ENCODE measurements at regions not wholly inside any gene's neighbourhood (a gene's known extent, or its start where the extent isn't known, plus 50 kb on each side); places are given as distances from the start of the nearest gene placed in this dataset.
"Not testable (repeated sequence)": the region's sequence is repeated elsewhere in the genome, so short reads cannot be mapped to it uniquely, and the experiment has no call there.

DNA sequence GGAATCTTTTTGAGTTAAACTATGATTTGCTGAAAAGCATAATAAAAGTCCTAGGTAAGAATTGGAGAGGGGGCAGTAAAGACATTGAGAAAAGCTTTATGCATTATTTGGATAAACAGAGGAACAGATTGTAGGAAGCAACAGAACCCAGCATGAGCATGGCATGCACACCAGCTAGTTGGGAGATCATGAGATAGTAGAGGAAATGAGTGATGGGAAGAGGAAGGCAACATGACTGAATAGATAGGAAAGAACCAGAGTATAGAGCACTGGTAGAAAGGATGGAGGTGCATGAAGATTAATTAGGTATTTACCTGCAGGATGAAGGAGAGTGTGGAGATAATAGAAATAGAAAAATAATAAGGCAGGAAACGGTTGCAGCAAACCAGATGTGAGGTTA lies 248.5 kb upstream of the LMO3 start:
- no peak for DNase-seq

DNA sequence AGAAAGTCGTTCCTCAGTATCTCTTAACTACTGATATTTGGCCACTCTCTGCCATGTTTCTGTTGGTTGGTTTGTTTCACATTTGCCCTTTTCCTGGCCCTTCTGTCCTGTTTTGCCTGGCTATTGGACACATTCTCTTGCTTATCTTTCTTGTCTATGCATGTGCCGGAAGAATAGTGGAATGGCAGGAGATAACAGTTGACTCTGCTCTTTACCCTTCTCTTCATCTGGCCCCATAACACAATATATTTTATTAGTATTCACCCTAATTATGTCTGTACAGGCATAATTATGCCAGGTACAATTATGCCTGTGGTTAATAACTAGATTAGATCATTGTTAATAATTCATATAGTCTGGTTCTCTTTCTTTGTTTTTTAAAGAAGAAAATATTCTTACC lies 243.5 kb upstream of the LMO3 start:
- DNase-seq, result no peak

DNA sequence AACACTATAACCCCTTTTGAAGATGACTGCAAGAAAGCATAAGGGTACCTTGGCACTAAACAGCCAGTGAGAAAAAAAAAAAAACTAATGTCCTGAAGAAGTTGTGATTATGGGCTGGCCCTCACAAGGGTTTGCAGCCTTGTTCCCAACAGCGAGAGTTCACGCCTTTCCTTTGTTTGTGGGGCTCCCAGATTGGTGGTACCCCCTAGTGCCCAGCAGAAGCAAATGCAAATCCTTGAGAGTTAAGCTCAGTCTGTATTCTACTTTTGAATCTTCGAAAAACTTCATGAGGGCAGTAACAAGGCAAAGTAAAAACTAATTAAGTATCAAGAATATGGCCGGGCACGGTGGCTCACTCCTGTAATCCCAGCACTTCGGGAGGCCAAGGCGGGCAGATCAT lies 238.9 kb upstream of the LMO3 start:
- no peak for DNase-seq

DNA sequence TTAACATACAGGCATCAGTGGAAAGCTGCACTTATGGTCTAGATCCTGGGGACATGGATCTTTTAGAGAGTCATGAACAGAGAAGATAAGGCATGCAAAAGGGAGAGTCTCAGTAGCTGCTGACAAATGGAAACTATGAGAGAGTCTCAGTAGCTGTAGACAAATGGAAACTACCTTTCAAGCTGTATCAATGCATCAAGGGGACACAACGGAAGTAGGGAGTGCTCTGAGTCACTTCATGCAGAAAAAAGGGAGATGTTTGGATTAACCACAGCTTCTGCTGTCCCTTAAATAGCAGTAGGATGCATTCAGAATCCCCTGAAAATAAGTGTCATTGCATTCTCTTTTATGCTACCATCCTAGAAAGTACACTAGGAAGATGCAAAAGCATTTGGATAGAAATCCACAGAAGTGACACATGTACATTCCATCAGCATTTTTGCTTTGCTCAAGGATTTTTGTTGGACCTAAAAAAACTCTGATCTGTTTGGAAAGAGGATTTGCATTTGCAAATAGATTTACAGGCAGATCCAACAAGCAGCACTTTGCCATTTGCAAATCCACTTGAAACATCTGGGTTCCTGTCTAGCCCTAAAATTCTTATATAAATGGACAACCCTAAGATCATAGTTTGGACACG lies 227.5 kb upstream of the LMO3 start:
- no peak for DNase-seq

DNA sequence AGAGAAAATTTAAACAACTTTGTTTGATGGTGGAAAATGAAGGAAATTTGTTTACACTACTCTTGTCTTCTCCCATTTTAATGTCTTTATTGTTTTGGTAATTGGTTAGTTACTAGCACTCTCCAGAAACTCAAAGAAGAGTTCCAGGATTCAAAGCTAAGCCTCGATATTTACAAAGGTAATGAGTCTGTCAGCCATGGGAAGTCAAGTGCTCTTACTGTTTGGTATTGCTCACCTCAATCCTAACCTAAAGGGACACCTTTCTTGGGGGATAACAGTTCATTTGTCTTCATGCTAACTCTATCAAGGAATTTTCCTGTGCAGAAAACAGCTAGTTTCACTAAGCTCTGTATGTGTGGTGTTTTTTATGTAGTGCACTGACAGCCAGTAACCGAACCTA lies 222.9 kb upstream of the LMO3 start:
- DNase-seq, result no peak

DNA sequence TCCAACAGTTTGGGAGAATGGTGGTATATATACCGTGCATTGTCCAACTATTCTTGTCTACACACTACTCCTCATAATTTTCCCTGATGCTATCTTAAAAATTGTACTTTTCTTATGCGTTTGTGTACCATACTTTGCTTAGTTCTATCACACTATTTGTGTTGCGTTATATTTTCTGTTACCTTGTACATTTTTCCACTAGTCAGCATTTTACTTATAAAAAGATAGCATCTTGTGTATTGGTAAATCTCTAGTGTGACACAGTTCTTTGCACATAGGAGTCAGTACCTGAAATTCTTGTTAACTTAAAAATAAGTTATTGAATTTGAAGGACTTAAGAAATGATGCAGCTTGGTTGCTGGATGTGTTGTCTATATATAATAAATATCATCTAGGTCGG lies 201.8 kb upstream of the LMO3 start:
- DNase-seq, result no peak

DNA sequence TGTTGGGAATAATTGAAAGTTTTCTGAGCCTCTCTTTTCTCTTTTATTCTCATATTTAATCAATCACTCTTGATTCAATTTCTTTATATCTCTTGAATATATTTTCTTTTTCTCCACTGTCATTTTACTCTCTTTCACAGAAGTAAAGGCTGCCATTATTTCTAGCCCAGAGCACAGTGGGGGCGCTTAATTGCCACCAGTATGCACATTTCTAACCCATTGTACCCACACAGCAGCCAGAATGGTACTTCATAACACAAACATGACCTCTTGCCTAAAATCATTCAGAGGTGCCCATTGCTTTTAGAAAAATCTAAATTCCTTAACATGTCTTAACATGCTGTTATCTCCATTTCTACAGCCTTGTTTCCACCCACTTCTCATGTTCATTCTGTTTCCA lies 190.2 kb upstream of the LMO3 start:
- no peak for DNase-seq

DNA sequence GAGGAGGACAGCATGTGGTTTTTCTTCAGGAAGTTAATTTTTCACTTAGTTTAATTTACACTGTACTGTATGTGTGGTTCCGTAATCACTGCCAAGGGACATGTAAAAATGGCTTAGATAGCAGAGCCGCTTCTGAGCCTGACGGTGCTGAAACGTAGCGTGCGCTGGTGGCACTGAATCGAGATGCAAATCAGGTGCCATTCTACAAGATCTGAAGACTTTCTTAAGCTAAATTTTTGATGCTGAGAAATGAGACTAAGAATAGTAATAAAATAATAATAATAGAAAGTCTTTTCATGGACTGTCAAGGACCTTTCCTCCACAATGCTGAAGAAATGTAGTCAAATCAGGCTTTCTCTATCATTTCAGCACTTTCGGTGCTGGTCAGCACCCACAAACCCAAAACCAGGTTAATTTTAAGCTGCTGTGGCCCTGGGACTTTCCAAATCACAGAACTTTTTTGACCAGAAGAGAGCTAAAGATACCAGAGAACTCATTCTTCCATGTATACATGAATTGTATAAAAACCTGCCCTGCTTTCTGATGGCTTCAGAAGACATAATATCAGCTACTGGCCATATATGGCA lies 183.3 kb upstream of the LMO3 start:
- no peak for DNase-seq

DNA sequence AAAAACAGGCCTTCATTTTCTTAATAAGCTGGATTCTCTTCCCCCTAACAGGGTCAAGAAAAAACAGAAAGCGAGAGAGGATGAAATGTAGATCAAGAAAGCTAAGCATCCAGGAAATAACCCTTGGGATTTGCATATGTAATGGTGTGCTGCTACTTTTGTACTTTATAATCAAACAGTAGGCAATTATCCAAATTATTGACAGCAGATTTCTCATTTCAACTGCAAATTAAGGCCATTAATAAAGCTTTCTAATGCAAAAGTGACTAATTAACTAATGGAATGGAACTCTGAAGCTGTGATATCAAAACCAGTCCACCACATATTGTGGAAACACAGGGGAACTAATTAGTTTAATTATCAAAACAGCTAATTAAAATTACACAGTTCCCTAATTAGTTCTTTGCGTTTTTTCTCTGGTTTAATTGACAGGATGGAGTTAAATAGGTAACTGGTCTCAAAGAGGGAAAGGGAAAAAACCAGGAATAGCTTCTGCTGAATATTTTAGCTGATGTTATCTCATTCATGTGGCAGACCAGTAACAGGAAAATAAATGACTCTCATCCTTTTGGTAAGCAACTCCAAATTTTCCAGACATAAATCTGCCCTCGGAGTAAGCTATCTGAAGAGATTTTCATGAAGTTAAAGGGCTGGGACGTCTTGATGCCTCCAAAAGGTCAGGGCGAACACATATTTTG lies 182.7 kb upstream of the LMO3 start:
- no peak for DNase-seq

DNA sequence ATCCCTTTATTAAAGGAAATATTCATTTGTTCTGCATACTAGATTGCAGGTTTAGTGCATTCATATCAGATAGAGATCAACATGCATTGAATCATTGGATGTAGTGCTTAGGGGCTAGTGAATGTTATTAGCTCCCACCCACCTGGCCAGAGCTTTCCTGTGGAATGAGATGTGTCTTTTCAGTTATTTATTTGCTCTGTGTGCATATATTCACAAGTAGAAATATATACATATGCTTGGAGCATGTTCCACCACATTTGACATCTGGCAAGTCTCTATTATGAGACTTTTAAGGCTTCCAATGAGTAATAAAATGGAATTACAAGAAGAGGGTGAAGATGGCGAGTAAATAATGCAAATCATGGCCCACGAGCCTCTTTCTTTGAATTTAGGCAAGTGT lies 180.0 kb upstream of the LMO3 start:
- DNase-seq, result no peak

DNA sequence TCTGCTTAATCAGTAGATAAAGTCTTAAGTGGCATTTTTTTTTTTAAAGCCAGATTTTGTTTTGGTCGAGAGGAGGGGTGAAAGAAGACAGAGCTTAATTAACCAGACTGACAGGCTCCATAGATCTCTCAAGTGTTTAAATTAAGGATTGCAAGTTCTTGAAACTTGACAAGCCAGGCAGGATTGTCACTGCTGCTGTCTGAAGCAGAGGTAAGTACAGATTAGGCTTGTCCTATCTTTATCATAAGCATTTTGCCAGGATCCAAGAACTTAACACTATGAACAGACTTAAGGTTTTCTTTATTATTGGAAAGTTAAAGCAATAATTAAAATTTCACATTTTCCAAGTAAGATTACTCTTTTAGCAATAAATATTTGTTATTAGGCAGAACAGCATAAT lies 179.6 kb upstream of the LMO3 start:
- DNase-seq, result no peak

DNA sequence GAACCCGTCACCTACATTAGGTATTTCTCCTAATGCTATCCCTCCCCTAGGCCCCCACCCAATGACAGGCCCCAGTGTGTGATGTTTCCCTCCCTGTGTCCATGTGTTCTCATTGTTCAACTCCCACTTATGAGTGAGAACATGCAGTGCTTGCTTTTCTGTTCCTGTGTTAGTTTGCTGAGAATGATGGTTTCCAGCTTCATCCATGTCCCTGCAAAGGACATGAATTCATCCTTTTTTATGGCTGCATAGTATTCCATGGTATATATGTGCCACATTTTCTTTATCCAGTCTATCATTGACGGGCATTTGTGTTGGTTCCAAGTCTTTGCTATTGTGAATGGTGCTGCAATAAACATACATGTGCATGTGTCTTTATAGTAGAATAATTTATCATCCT lies 163.2 kb upstream of the LMO3 start:
- not testable (repeated sequence) for DNase-seq

DNA sequence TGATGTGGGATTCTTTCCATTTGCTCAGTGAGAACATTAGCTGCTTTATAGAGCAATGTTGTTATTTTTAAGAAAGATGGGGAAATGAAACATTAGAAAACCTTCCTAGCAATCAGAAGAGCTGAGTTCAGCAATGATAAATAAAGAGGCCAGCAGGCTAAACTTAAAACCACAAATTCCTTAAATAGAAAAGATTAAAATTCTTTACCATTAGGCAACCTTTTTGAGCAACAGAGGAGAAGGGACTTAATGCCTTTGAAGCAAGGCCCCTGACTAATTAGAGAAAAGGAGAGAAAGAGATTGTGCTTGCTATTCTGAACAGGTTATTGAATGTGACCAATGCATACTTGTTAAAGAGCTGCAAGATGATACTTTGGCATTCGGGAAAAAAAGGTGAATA lies 160.8 kb upstream of the LMO3 start:
- no peak for DNase-seq

DNA sequence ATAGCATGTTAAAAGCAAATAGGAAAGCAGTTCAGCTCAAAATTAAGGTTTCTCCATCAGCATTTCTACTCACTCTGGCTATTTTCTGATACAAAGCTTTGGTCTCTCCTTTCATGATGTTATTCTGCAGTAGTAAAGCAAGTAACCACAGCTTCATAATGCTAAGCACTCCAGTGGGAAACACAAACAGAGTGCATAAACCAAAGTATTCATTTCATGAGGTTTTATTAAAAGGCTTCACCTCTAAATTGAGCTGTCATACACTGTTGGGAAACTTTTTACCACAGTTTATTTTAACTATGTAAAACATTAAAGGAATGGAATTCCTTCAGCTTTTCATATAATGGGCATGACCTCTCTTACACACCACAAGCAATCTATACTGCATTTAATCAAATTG lies 157.9 kb upstream of the LMO3 start:
- no peak for DNase-seq

DNA sequence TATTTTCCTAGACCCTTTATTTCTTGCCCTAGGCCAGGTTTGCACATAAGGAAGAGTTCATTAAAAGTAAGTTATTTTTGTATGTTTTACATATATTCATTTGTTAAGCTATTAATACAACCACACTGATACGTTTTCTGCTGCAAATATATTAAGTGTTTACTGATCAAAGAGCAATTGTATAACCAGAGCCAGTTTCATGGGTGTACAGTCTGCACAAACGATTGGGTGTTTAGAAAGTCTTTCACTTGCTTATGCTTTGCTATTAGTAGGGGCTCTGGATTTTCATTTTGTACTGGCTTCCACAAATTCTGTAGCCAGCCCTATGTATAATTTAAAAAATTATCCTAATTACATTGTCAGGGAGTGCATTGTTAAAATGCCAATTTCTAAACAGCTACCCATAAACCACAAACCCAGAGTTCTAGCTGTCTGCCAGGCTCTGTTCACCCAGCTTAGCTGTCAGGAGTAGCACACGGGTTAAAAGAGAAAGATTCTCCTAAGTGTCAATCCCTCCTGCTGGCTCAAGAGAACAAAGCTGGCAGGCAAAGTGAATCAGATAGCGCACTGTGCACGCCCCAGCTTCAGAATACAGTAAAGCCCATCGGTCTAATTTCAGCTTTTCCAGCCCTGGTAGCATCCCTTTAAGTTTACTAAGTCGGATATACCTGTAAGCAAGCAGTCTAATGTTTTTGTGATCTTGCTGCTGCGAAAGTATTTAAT lies 151.0 kb upstream of the LMO3 start:
- DNase-seq, result no peak

DNA sequence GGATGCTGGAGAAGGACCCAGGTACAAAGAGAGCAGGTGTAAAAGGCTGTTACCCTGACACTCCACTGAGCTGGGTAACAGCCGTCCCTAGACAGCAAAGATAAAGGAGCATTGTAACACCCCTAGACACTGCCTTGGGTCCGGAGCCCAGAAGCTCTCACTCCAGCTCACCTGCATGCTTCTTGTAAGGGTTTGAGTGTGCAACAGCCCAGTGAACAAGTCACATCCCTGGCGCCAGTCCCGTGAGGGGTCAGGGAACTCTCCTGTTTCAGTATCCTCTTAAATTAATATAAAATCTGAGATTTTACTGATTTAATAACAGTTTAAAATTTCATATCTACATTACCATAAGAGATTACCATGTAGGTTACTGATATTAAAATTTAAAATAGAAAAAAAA lies 124.8 kb upstream of the LMO3 start:
- DNase-seq, result no peak

DNA sequence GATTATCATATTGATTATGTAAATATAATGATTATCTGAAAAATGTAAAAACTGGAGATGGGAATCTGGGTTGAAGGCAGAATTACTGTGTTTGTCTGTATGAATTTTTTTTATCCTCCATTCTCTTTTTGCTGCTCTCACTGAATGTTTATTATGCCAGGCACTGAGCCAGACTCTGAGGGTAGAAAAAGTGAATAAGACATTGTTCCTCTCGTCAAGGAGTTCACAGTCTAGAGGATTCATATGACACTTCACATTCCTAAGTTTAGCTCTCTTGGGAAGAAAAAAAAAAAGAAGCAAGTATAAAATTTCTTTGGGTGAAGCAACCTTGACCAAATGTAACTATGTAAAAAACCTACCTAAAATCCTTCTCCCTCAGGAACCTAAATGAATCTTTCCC lies 120.9 kb upstream of the LMO3 start:
- DNase-seq, result no peak

DNA sequence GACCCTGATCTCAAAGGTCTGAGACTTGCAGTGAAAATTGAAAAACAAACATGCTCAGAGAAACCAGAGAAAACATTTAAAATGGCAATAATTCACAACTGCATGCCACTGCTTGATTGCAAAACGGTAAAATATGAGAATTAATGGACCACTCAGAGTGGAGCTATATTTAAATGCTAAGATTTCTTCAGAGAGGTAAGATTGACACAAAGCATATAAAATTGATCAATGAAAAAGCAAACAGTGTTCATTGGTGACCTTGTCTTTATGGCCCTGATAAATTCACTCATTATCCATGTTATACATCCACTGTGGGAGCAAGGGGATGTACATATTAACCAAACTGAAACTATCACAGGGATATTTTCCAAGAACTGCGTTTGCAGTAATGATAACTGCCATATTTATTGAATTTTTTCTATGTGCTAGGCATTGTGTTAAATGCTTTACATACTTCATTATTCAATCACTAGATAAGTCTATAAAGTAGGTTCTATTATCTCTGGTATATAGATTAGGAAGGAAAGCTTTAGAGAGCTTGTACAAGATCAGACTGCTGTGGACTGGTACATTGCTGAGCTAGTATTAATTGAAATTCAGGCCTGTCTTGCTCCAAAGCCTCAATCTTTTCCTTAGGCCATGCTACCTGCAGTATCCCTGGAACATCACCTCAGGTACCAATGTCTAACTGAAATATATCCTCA lies 113.9 kb upstream of the LMO3 start:
- DNase-seq, result no peak

DNA sequence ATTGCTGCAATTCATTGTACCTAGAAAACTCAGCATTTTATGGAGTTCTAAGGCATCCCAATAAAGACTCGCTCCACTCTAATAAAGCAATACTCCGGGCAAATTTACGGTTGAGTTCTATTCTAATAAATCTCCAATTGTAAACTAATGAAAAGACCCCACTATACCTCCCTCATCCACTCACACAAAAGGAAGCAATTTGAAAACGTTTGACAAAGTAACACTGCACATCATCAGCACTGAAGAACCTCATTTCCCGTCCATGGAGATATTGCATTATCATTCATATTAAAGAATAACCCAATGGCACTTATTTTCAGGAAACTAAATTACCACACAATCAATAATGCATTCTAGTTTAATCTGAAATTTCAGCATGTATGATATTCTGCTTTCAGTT lies 111.0 kb upstream of the LMO3 start:
- DNase-seq, result no peak

DNA sequence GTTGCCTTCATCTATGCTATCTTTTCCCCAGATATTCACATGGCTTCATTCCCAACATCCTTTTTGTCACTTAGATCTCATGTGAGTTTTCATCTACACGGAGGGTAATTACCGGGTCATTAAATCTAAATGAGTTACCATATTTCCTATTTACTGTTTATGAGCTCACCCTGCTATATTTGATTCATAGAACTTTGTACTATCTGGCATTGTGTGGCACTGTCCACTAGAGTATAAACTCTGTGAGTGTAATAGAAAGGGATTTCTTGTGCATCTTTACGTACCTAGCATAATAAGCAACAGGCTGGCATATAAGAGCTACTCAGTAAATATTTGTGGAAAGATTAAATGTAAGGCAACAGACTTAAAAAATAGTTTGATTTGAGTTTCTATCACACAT lies 86.1 kb upstream of the LMO3 start:
- DNase-seq, result no peak

DNA sequence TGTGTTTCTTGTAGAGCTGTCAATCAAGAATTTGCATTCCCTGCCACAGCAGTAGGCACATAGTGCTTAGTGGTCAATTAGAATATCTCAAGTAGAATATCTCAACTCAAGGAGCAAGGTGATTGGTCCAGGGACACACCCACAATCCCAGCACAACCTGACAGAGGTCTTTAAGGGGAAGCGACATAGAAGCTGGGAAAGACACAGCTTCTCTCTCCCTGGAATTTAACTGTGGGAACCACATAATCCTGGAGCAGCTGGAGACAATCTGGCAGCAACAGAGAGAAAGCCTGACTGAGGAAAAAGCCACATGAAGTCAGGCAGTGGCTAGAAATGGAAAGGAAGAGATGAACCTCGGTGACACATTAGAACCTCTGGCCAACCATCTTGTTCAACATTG lies 85.7 kb upstream of the LMO3 start:
- DNase-seq, result no peak

DNA sequence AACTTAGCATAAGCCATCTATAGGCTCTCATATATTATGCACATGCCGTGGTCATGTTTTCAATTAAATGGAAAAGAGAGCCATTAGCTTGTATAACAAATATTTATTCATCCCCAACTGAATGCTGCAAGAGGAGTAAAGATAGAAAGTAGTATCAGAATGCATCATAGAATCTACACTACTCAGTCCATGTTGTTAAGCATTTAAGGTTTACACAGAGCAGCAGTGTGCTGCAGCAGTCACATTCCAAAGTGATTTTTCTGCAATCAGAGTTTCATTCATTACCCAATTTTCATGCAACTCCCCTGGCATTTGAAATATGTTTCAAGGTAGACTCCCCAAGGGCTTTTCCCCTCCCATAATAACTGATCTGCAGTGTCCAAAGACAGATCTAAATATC lies 82.2 kb upstream of the LMO3 start:
- no peak for DNase-seq

DNA sequence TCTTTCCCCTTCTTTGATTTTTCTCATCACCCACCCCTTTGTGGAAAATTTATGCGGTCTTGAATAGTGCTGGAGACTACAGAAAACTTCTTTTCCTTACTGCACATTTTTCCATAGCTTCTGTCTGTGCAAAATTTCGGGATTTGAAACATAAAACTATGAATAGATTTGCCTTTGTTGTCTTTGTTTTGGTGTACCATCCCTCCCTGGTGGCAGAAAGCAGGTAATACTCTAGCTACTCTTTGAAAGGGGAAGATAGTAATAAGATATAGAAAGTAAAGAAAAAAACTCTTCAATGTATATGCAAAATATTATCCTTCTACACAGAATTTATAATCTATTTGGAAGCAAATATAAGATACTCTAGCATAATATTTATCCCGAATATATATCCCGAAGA lies 79.1 kb upstream of the LMO3 start:
- DNase-seq, result no peak
